GM23338 (cell line): ENCODE measurements at regions not wholly inside any gene's neighbourhood (a gene's known extent, or its start where the extent isn't known, plus 50 kb on each side); places are given as distances from the start of the nearest gene placed in this dataset.

Experiments used
- CREB1 ChIP-seq: fragments of 250-450 bp; sonication (Bioruptor Pico); IDR thresholded peaks from 2 replicates; pipeline ENCODE4 v1.5.0; 2020; ENCODE audit warnings: low read depth, mild to moderate bottlenecking, moderate library complexity
- CTCF ChIP-seq, 2 experiments: fragments of 200-600 bp in 1 of 2; sonication (generic) in 1 of 2; conservative IDR thresholded peaks; 2 replicates each; pipeline versions ENCODE4 v1.5.1 to v1.6.1; 2016 to 2017; ENCODE audit warnings: antibody characterized with exemption in 2 of 2, low read depth in 2 of 2, mild to moderate bottlenecking in 2 of 2, moderate library complexity in 1 of 2
- ETS1 ChIP-seq: IDR thresholded peaks from 2 replicates; pipeline ENCODE4 v1.6.1; 2016; ENCODE audit warnings: antibody characterized with exemption
- EZH2 ChIP-seq: fragments of 200-600 bp; sonication (generic); IDR thresholded peaks from one replicate; pipeline ENCODE4 v1.8.0; 2017; ENCODE audit warnings: antibody characterized with exemption, mild to moderate bottlenecking, low read depth; ENCODE audit not compliant: unreplicated experiment
- JUNB ChIP-seq: IDR thresholded peaks from one replicate; pipeline ENCODE4 v1.6.1; 2016; ENCODE audit warnings: antibody characterized with exemption; ENCODE audit not compliant: unreplicated experiment
- NANOG ChIP-seq: IDR thresholded peaks from 2 replicates; pipeline ENCODE4 v1.6.1; 2016; ENCODE audit warnings: antibody characterized with exemption, borderline replicate concordance
- POLR2AphosphoS5 ChIP-seq: IDR thresholded peaks from 2 replicates; pipeline ENCODE4 v1.6.1; 2016; ENCODE audit warnings: antibody characterized with exemption, low read depth
- ZNF114 ChIP-seq: fragments of 250-450 bp; sonication (Bioruptor Pico); IDR thresholded peaks from 2 replicates; pipeline ENCODE4 v1.5.0; 2020; ENCODE audit warnings: mild to moderate bottlenecking, moderate library complexity
- ZNF462 ChIP-seq: fragments of 250-450 bp; sonication (Bioruptor Pico); IDR thresholded peaks from 2 replicates; pipeline ENCODE4 v1.5.0; 2020; ENCODE audit warnings: mild to moderate bottlenecking, moderate library complexity
- TF ChIP-seq, protein P1 (sequence below): IDR thresholded peaks from one replicate; pipeline ENCODE4 v1.6.1; 2018; ENCODE audit warnings: antibody characterized with exemption; ENCODE audit not compliant: unreplicated experiment

DNA sequence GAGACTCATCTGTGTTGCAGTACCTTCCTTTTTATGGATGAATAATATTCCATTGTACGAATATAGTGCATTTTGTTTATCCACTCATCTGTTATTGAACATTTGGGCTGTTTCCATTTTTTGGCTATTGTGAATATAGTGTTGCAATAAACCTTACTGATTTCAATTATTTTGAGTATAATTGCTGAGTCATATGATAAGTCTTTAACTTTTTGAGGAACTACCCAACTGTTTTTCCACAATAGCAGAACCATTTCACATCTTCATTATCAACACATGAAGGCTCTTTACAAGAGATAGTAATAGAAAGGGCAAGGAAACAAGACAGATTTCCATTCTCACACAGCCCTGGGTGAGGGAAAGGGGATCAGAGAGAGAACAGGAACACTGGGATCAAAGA is 329.2 kb downstream of the RAB3C start:
- TF ChIP-seq EZH2 (no peak), CTCF (conservative IDR thresholded peaks at IDR 0.05; ENCODE audit: low read depth in 2 of 2) (no peak), POLR2AphosphoS5 (no peak), ZNF114 (CRISPR knock-in tag) (no peak), JUNB (no peak), ETS1 (no peak), CREB1 (CRISPR knock-in tag) (no peak), ZNF462 (CRISPR knock-in tag) (no peak), NANOG (no peak)
- TF ChIP-seq, protein P1, sequence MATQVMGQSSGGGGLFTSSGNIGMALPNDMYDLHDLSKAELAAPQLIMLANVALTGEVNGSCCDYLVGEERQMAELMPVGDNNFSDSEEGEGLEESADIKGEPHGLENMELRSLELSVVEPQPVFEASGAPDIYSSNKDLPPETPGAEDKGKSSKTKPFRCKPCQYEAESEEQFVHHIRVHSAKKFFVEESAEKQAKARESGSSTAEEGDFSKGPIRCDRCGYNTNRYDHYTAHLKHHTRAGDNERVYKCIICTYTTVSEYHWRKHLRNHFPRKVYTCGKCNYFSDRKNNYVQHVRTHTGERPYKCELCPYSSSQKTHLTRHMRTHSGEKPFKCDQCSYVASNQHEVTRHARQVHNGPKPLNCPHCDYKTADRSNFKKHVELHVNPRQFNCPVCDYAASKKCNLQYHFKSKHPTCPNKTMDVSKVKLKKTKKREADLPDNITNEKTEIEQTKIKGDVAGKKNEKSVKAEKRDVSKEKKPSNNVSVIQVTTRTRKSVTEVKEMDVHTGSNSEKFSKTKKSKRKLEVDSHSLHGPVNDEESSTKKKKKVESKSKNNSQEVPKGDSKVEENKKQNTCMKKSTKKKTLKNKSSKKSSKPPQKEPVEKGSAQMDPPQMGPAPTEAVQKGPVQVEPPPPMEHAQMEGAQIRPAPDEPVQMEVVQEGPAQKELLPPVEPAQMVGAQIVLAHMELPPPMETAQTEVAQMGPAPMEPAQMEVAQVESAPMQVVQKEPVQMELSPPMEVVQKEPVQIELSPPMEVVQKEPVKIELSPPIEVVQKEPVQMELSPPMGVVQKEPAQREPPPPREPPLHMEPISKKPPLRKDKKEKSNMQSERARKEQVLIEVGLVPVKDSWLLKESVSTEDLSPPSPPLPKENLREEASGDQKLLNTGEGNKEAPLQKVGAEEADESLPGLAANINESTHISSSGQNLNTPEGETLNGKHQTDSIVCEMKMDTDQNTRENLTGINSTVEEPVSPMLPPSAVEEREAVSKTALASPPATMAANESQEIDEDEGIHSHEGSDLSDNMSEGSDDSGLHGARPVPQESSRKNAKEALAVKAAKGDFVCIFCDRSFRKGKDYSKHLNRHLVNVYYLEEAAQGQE, result no peak
